ENCODE measurements at regions not wholly inside any gene's neighbourhood (a gene's known extent, or its start where the extent isn't known, plus 50 kb on each side); places are given as distances from the start of the nearest gene placed in this dataset.

GRCh38 chr4:84159762-84160161 lies 339.3 kb downstream of the NKX6-1 start:
- H3K27me3 ChIP-seq (ENCODE audit: control insufficient read depth in 4 of 4, insufficient read depth in 4 of 4, low read length in 3 of 4), result peaks cover 0 to 9% (median 1%) of the 10 kb centered on the region in 4 donors
- DNase-seq (ENCODE audit: low spot score), result no peak
- H3K27ac ChIP-seq (ENCODE audit: low read depth in 1 of 2, low read length in 2 of 2), result no peak overlapping the region
- H3K4me1 ChIP-seq (ENCODE audit: control insufficient read depth in 4 of 4, insufficient read depth in 4 of 4, low read length in 3 of 4), result no peaks in the 10 kb centered on the region
- WGBS, result 13% methylated on average over 5 of the region's 5 CpGs
- H3K9me3 ChIP-seq (ENCODE audit: control insufficient read depth in 4 of 4, low read length in 3 of 4), result no peaks in the 10 kb centered on the region
- H3K36me3 ChIP-seq (ENCODE audit: control insufficient read depth in 4 of 4, insufficient read depth in 3 of 4, low read depth in 1 of 4, low read length in 3 of 4), result no peaks in the 10 kb centered on the region
- TF ChIP-seq TAF1 (conservative IDR thresholded peaks at IDR 0.05) (no peak), ZBTB33 (IDR thresholded peaks at IDR 0.05) (no peak), JUND (IDR thresholded peaks at IDR 0.05) (no peak), ATF3 (IDR thresholded peaks at IDR 0.05) (no peak), FOXA1 (IDR thresholded peaks at IDR 0.05) (no peak), MAX (IDR thresholded peaks at IDR 0.05) (no peak), YY1 (IDR thresholded peaks at IDR 0.05) (no peak), SP1 (IDR thresholded peaks at IDR 0.05) (no peak), RXRA (IDR thresholded peaks at IDR 0.05) (no peak), FOXA2 (IDR thresholded peaks at IDR 0.05) (no peak), NR2F2 (IDR thresholded peaks at IDR 0.05) (no peak)
- no peak overlapping the region for H3K4me3 ChIP-seq (ENCODE audit: low read depth in 1 of 3, low read length in 3 of 3)
- H3K9ac ChIP-seq (ENCODE audit: low read depth in 1 of 2, low read length in 2 of 2), result no peak overlapping the region

GRCh38 chr4:84158670-84159069 lies 340.4 kb downstream of the NKX6-1 start:
- WGBS, result 32% methylated on average over 5 of the region's 5 CpGs
- Histone ChIP-seq H3K9me3 (ENCODE audit: control insufficient read depth in 4 of 4, low read length in 3 of 4) (no peaks in the 10 kb centered on the region), H3K36me3 (ENCODE audit: control insufficient read depth in 4 of 4, insufficient read depth in 3 of 4, low read depth in 1 of 4, low read length in 3 of 4) (no peaks in the 10 kb centered on the region), H3K4me3 (ENCODE audit: low read depth in 1 of 3, low read length in 3 of 3) (no peak overlapping the region), H3K27me3 (ENCODE audit: control insufficient read depth in 4 of 4, insufficient read depth in 4 of 4, low read length in 3 of 4) (peaks cover 0 to 13% (median 1%) of the 10 kb centered on the region in 4 donors), H3K9ac (ENCODE audit: low read depth in 1 of 2, low read length in 2 of 2) (no peak overlapping the region), H3K4me1 (ENCODE audit: control insufficient read depth in 4 of 4, insufficient read depth in 4 of 4, low read length in 3 of 4) (no peaks in the 10 kb centered on the region), H3K27ac (ENCODE audit: low read depth in 1 of 2, low read length in 2 of 2) (no peak overlapping the region)
- no peak for DNase-seq (ENCODE audit: low spot score)
- TF ChIP-seq GABPA (IDR thresholded peaks at IDR 0.05 in 1 of 2, conservative IDR thresholded peaks at IDR 0.05 in 1 of 2), result no peak
- no peak for TF ChIP-seq FOXA2 (IDR thresholded peaks at IDR 0.05)
- no peak for TF ChIP-seq ATF3 (IDR thresholded peaks at IDR 0.05)
- no peak for TF ChIP-seq RAD21 (IDR thresholded peaks at IDR 0.05)
- no peak for TF ChIP-seq HNF4A (conservative IDR thresholded peaks at IDR 0.05)
- TF ChIP-seq NR2F2 (IDR thresholded peaks at IDR 0.05), result no peak
- TF ChIP-seq JUND (IDR thresholded peaks at IDR 0.05), result no peak
- TF ChIP-seq RXRA (IDR thresholded peaks at IDR 0.05), result no peak

- no peak for DNase-seq (ENCODE audit: low spot score)
- H3K9ac ChIP-seq (ENCODE audit: low read depth in 1 of 2, low read length in 2 of 2), result no peak overlapping the region
- no peaks in the 10 kb centered on the region for H3K9me3 ChIP-seq (ENCODE audit: control insufficient read depth in 4 of 4, low read length in 3 of 4)
- no peak for TF ChIP-seq SP1 (IDR thresholded peaks at IDR 0.05)
- no peak for TF ChIP-seq EGR1 (IDR thresholded peaks at IDR 0.05; ENCODE audit: low read depth in 2 of 2)
- TF ChIP-seq GABPA (IDR thresholded peaks at IDR 0.05 in 1 of 2, conservative IDR thresholded peaks at IDR 0.05 in 1 of 2), result no peak
- no peak for TF ChIP-seq YY1 (IDR thresholded peaks at IDR 0.05)
- WGBS, result 73% methylated on average over 2 of the region's 2 CpGs
- H3K4me3 ChIP-seq (ENCODE audit: low read depth in 1 of 3, low read length in 3 of 3), result no peak overlapping the region
- H3K27ac ChIP-seq (ENCODE audit: low read depth in 1 of 2, low read length in 2 of 2), result no peak overlapping the region
- H3K4me1 ChIP-seq (ENCODE audit: control insufficient read depth in 4 of 4, insufficient read depth in 4 of 4, low read length in 3 of 4), result no peaks in the 10 kb centered on the region
- H3K36me3 ChIP-seq (ENCODE audit: control insufficient read depth in 4 of 4, insufficient read depth in 3 of 4, low read depth in 1 of 4, low read length in 3 of 4), result no peaks in the 10 kb centered on the region
- peaks cover 0 to 8% (median 0%) of the 10 kb centered on the region in 4 donors for H3K27me3 ChIP-seq (ENCODE audit: control insufficient read depth in 4 of 4, insufficient read depth in 4 of 4, low read length in 3 of 4)
Measured at GRCh38 chr4:84151574-84151973, 347.5 kb downstream of the NKX6-1 start.
